Fibroblast of the aortic adventitia (primary cell): ENCODE measurements at regions not wholly inside any gene's neighbourhood (a gene's known extent, or its start where the extent isn't known, plus 50 kb on each side); places are given as distances from the start of the nearest gene placed in this dataset.

Experiments
- DNase-seq: peaks from one replicate; pipeline ENCODE4 v3.0.0-alpha.2; 2010; ENCODE audit warnings: low read depth
- H3K4me3 ChIP-seq: 2 replicates; pipeline ENCODE4 v1.5.1; 2011; ENCODE audit warnings: low read depth, mild to moderate bottlenecking, control low read depth, low read length, moderate library complexity
- CTCF ChIP-seq: IDR thresholded peaks from 2 replicates; pipeline ENCODE4 v1.5.1; 2011; ENCODE audit warnings: mild to moderate bottlenecking, low read length, control low read depth, inconsistent platforms; ENCODE audit not compliant: insufficient read depth

- DNase-seq = no peak
- H3K4me3 ChIP-seq = no peak overlapping the region
- TF ChIP-seq CTCF = no peak
Measured at GRCh38 chr16:86869288-86870022, 291.1 kb downstream of the FOXL1 start.

DNA sequence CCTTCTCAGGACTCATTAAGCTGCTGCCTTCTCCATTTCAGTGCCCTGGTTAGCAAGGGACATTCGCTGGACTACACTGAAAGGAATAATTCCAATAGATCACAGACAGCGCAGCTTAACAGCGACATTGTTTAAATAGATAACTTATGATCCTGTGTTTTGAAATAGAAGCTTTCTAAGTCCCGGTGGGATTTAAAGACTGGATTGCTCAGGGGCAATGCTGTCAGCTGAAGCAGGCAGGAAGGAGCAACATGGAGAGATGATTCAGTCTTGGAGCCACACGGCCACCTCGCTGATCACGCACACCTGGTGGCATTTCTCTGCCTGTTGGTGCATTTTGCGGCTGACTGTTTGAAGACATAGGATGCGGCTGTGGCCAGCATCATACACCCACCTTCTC is 292.0 kb downstream of the FOXL1 start:
- no peak overlapping the region for H3K4me3 ChIP-seq
- no peak for TF ChIP-seq CTCF
- no peak for DNase-seq

- DNase-seq = no peak
- H3K4me3 ChIP-seq = no peak overlapping the region
- no peak for TF ChIP-seq CTCF
Measured at GRCh38 chr16:86872131-86872530, 293.8 kb downstream of the FOXL1 start.

DNA sequence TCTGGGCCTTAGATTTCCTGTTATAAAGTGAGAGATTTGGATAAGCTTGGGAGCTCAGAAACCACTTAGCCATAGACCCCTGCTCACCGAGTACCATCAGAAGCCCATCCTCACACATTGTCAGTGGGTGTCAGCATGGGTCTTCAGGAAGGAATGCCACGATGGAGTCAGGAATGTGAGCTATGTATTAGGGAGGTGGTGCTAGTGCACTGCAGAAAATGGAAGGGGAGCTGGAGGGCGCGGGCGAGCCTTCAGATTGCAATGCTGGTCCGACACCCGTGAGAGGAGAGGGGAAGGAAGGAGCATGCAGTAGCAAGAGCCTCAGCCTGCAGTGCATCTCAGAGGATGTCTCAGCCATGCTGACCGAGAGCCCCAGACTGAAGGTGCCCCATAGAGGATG is 294.5 kb downstream of the FOXL1 start:
- DNase-seq = no peak
- no peak overlapping the region for H3K4me3 ChIP-seq
- no peak for TF ChIP-seq CTCF

- peak; percentile 43 for TF ChIP-seq CTCF
- DNase-seq = no peak
- H3K4me3 ChIP-seq = no peak overlapping the region
Measured at GRCh38 chr16:86874141-86874540, 295.8 kb downstream of the FOXL1 start.

DNA sequence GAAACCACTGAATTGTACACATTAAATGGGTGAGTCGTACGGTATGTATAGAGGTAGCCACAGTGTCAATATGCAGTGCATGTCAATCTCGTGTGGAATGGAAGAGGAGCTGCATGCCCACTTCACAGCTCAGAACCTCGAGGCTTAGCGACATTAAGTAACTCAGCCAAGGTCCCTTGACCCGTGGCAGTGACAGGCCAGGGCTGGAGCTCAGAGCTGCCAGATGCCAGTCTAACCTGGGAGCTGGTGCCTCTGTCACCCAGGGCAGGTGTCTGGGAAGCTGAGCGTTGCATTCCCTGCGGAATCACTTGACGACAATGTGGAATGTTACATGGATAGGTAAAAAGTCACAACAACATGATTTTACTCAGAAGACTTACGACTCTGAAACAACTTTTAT is 298.1 kb downstream of the FOXL1 start:
- no peak for TF ChIP-seq CTCF
- H3K4me3 ChIP-seq = no peak overlapping the region
- DNase-seq = no peak

- no peak for DNase-seq
- no peak for TF ChIP-seq CTCF
- no peak overlapping the region for H3K4me3 ChIP-seq
Measured at GRCh38 chr16:86877108-86877507, 298.8 kb downstream of the FOXL1 start.
